Stimulated activated CD8-positive, alpha-beta memory T cell treated with anti-CD3 and anti-CD28 coated beads, Interleukin-7, amount 100 ng/mL, for 48 hours (primary cell): ENCODE measurements at regions not wholly inside any gene's neighbourhood (a gene's known extent, or its start where the extent isn't known, plus 50 kb on each side); places are given as distances from the start of the nearest gene placed in this dataset.

ENCODE experiments used
- DNase-seq, 2 donors: peaks; one replicate each; pipeline ENCODE4 v3.0.0-alpha.2; 2020; ENCODE audit warnings: low read depth in 1 of 2; ENCODE audit errors: extremely low read depth in 1 of 2

GRCh38 chr5:111582993-111583601 lies 70.8 kb upstream of the STARD4 start:
- no peak for DNase-seq

- DNase-seq: no peak
These were observed 70.1 kb upstream of the STARD4 start for GRCh38 chr5:111582451-111582850.

GRCh38 chr5:111580956-111581355 lies 68.6 kb upstream of the STARD4 start:
- DNase-seq: no peak

- no peak for DNase-seq
These were observed 62.0 kb upstream of the STARD4 start for GRCh38 chr5:111574311-111574710.

GRCh38 chr5:111572561-111572960 lies 60.2 kb upstream of the STARD4 start:
- no peak for DNase-seq

GRCh38 chr5:111563031-111563822 lies 50.9 kb upstream of the STARD4 start:
- no peak for DNase-seq

- no peak for DNase-seq
These were observed 50.2 kb upstream of the STARD4 start for GRCh38 chr5:111562561-111562960.
